ENCODE measurements at regions not wholly inside any gene's neighbourhood (a gene's known extent, or its start where the extent isn't known, plus 50 kb on each side); places are given as distances from the start of the nearest gene placed in this dataset.
"Not testable (repeated sequence)": the region's sequence is repeated elsewhere in the genome, so short reads cannot be mapped to it uniquely, and the experiment has no call there.

GRCh38 chr7:51827631-51828030 lies 511.0 kb upstream of the COBL start:
- Histone ChIP-seq H3K36me3 (no peaks in the 10 kb centered on the region), H3K9me3 (peaks cover 0 to 7% (median 0%) of the 10 kb centered on the region in 3 donors), H3K4me3 (no peak overlapping the region), H3K27me3 (no peaks in the 10 kb centered on the region), H3K27ac (no peak overlapping the region), H3K4me1 (no peaks in the 10 kb centered on the region)
- DNase-seq = no peak
- TF ChIP-seq CTCF (IDR thresholded peaks at IDR 0.05) = no peak
- intact Hi-C loops (cut with DNase I; ENCODE audit: low total_unique reads) = no loop called here

- intact Hi-C loops (cut with DNase I; ENCODE audit: low total_unique reads) = no loop called here
- no peak for TF ChIP-seq CTCF (IDR thresholded peaks at IDR 0.05)
- no peak for DNase-seq
- Histone ChIP-seq H3K27ac (no peak overlapping the region), H3K4me1 (no peaks in the 10 kb centered on the region), H3K36me3 (no peaks in the 10 kb centered on the region), H3K27me3 (no peaks in the 10 kb centered on the region), H3K4me3 (no peak overlapping the region), H3K9me3 (no peaks in the 10 kb centered on the region)
These were observed 507.4 kb upstream of the COBL start for GRCh38 chr7:51824050-51824449.

- no peaks in the 10 kb centered on the region for H3K27me3 ChIP-seq
- intact Hi-C loops (cut with DNase I; ENCODE audit: low total_unique reads) = no loop called here
- H3K27ac ChIP-seq = no peak overlapping the region
- no peak overlapping the region for H3K4me3 ChIP-seq
- no peak for DNase-seq
- H3K4me1 ChIP-seq = no peaks in the 10 kb centered on the region
- H3K9me3 ChIP-seq = peaks cover 0 to under 1% (median 0%) of the 10 kb centered on the region in 3 donors
- H3K36me3 ChIP-seq = no peaks in the 10 kb centered on the region
- no peak for TF ChIP-seq CTCF (IDR thresholded peaks at IDR 0.05)
These were observed 506.8 kb upstream of the COBL start for GRCh38 chr7:51823437-51823836.

GRCh38 chr7:51817694-51818225 lies 501.2 kb upstream of the COBL start:
- intact Hi-C loops (cut with DNase I; ENCODE audit: low total_unique reads) = no loop called here
- Histone ChIP-seq H3K4me1 (no peaks in the 10 kb centered on the region), H3K36me3 (no peaks in the 10 kb centered on the region), H3K27me3 (no peaks in the 10 kb centered on the region), H3K4me3 (no peak overlapping the region), H3K9me3 (peaks cover 0 to 3% (median 0%) of the 10 kb centered on the region in 3 donors), H3K27ac (no peak overlapping the region)
- no peak for TF ChIP-seq CTCF (IDR thresholded peaks at IDR 0.05)
- no peak for DNase-seq

- H3K4me1 ChIP-seq; H3K9me3 ChIP-seq; intact Hi-C loops (cut with DNase I; ENCODE audit: low total_unique reads); H3K4me3 ChIP-seq; H3K27ac ChIP-seq; H3K36me3 ChIP-seq; DNase-seq; H3K27me3 ChIP-seq: not testable (repeated sequence)
These were observed 489.3 kb upstream of the COBL start for GRCh38 chr7:51805783-51806431.

- no peak for TF ChIP-seq CTCF (IDR thresholded peaks at IDR 0.05)
- intact Hi-C loops (cut with DNase I; ENCODE audit: low total_unique reads) = no loop called here
- H3K36me3 ChIP-seq = no peaks in the 10 kb centered on the region
- no peaks in the 10 kb centered on the region for H3K4me1 ChIP-seq
- DNase-seq = no peak
- H3K9me3 ChIP-seq = no peaks in the 10 kb centered on the region
- H3K4me3 ChIP-seq = no peak overlapping the region
- H3K27ac ChIP-seq = no peak overlapping the region
- H3K27me3 ChIP-seq = no peaks in the 10 kb centered on the region
These were observed 486.1 kb upstream of the COBL start for GRCh38 chr7:51802718-51803117.

All from tibial artery (tissue), 4 donors.